NCI-H69 (cell line): ENCODE measurements at regions not wholly inside any gene's neighbourhood (a gene's known extent, or its start where the extent isn't known, plus 50 kb on each side); places are given as distances from the start of the nearest gene placed in this dataset.
A peak's percentile ranks its signal among the peaks of the same experiment; 100 is the strongest.
"Not testable (repeated sequence)": the region's sequence is repeated elsewhere in the genome, so short reads cannot be mapped to it uniquely, and the experiment has no call there.

Experiments used
- DNase-seq: peaks from one replicate; lab custom pipeline; 2025; lab: John Stamatoyannopoulos, UW

DNA sequence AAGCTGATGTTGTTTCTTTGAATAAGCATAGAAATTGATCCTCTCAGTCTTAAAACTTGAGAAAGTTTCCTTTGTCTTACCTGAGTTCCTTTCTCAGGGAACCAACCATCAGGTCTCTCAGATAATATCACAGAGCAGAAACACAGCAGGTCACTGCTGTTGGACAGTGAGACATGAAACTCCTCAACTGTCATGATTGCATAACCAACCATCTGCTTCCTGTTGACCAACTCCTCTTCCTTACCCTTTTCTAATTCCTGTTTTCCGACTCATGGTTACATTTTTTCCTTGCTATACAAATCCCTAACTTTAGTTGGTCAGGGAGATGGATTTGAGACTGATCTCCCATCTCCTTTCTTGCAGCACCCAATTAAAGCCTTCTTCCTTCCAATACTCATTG lies 845.3 kb downstream of the FAM181B start:
- DNase-seq = peak; percentile 27

DNA sequence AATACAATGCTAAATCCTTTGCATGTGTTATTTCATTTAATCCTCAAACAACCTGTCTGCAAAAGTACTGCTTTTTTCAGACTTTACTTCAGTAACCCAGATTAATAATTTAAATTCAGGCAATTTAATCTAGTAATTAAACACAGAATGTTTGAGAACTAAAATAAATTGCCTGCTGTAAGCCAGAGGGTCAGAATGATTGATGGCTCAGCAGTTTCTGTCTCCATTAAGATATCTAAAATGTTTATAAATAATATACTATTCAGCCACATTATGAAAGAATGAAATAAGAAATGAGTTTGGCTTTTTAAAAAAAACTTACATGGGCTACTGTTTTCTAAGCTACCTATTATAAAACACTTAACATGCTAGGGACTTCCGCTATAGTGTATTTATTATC lies 846.0 kb downstream of the FAM181B start:
- DNase-seq = no peak

DNA sequence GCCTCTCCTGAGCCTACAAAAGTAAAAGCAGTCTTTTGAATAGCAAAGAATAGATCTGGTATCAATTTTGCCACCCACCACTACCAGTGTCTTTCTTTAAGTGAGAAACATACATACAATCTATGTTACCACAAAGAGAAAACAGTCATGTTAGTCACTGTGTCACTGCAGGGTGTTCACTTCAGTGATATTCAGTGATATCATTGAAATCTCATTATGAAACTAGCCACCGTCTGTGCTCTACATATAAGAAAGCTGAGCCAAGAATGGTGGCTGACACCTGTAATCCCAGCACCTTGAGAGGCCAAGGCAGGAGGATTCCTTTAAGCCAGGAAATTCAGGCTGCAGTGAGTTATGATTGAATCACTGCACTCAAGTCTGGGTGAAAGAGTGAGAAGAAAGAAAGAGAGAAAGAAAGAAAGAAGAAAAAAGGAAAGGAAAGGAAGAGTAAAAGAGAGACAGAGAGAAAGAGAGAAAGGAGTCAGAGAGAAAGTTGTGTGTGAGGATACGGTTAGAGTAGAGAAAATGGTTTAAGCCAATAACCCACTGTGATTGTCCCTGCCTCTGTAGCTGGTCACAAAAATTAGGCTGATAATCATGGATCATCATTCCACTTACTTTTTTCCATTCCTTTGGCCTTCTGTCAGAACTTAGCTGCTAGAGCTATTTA lies 847.1 kb downstream of the FAM181B start:
- DNase-seq = no peak

DNA sequence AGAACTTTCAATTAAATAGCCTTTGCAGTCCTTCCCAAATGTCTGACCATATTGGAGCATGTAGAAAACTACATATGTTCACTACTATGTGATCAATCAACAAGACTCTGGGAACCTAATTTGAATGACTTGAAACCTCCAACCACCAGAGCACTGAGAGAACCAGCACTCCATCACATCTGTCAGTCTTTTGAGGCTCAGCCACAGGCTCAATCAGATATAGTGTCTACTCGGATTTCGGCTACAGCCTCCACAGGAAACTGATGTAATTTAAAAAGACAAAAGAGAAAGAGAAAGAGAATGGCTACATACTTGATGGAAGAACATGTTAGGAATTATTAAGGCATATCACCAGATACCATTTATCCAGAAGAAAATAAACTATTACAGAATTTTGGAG lies 859.0 kb downstream of the FAM181B start:
- DNase-seq = peak; percentile 87

DNA sequence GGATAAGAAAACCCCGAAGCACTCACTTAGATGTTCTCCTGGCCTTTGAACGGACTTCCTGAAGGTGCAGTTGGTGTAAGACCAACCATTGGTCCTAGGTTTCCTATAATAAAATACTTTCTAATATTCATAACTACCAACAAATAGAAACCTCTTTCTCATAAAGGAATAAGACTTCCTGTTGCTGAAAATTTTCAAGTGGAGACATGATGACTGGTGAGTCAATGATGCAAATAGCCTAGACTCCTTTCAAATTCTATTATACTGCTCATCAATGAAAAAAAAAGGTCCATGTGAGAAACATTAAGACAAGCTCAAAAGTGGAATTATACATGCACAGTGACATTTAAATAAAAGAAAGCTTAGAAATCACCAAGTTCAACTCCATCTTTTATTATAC lies 862.8 kb downstream of the FAM181B start:
- DNase-seq = no peak

DNA sequence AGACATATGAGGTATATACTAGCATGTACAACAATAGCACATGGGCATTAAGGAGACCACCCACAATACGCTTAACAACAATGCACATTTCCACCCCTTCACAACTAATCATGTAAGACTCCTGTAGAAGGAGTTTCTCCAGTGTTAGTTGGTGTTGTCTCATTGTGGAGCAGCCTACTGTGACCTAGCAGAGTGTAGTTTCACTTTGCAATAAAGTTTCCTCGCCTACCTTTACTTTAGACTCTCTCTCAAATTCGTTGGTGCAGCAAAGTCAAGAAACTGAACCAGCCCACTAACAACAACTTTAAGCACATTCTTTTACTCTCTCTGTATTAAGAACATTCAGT lies 863.6 kb downstream of the FAM181B start:
- no peak for DNase-seq

DNA sequence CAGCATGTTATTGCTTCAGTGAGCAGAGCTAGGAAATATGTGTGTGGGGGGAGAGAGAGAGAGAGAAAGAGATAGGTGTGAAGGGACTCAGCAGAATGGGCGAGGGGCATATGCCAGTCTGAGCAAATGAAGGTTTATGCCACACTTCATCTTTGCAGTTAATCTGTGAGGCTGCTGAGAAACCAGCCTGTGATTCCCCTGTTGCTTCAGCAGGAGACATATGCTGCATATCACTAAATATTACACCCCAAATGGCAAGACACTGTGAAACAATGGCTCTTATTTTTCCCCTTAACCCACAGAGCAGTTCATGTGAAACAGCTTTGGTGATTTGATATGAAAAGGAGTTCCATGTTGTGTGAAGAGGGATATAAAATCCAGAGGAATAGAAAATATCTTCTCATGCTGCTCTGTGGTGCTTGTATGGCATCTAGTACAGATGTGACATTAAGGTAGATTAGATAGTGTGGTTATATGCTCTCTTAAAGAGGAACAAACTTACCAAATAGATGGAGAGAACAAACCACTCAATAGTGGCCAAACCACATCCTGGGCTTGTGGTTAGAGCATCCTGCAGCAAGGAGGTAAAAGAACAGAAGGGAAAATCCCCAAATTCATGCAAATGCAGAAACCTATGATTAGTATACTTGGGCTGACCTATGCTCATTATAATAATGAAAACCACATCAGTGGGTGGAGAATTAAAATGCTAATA lies 864.2 kb downstream of the FAM181B start:
- DNase-seq = peak; percentile 30

DNA sequence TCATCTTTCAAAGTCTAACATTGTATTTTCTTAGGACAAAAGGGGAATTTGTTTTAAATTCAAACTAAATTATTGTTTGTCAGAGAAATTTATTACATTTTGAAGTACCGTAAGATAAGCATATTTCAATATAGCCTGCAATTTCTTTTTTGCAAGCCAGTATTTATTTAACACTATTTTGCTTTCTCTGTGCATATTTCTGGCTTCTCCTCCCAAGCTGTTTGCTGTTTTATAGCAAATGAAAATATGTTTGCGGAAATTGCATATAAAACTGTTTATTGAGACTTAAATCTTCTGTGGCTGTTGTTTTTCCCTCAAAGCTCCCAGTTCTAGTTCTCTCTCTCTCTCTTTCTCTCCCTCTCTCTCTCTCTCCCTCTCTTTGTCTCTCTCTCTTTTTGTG lies 866.8 kb downstream of the FAM181B start:
- no peak for DNase-seq

DNA sequence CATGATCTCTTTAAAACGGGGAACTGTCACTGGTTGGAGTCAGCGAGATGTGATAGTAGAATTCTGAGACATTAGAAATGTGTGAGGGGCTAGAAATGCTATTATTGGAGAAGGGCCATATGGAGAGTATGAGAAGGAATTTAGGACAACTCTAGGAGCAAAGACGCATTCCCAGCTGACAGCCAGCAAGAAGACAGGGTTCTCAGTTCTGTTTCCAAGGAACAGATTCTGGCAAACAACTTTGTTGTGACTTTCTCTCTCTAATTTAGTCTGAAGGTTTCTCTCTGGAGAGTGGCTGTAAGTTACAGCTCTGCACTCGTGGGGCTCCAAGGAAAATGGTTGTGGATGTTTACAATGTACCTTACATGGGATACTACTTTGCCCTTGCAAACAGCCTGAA lies 876.3 kb downstream of the FAM181B start:
- DNase-seq = peak; percentile 61

DNA sequence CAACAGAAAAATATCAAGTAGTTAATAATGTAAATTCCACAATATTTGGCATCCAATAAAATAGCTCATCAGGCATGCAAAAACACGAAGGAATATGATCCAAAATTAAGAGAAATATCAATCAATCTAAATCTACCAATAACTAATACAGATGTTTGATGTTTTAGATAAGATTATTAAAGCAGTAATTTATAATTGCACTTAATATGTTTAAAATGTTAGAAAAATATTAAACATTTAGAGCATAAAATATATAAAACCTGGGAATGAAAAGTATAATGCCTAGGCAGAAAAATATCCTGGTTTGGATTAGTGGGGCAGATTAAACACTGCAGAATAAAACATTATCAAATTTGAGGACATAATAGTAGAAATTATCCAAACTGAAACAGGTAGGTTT lies 879.9 kb downstream of the FAM181B start:
- DNase-seq = no peak

DNA sequence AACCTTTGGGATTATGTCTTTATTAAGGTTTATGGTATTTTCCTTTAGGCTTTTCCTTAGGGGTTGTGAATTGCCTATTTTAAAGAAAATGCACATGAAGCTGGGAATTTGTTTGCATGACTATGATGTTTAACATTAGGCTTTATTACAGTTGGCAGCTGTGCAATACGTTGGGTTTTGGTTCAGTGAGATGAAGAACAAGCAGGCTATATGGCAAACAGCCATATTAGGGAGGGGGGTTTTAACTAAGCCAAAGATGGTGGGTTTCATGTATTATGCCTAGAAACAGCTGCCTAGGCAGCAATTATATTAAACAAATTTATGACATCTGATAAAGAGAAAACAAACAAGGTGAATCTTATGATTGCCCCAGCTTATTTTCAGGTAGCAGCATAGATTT lies 880.8 kb downstream of the FAM181B start:
- peak; percentile 87 for DNase-seq

DNA sequence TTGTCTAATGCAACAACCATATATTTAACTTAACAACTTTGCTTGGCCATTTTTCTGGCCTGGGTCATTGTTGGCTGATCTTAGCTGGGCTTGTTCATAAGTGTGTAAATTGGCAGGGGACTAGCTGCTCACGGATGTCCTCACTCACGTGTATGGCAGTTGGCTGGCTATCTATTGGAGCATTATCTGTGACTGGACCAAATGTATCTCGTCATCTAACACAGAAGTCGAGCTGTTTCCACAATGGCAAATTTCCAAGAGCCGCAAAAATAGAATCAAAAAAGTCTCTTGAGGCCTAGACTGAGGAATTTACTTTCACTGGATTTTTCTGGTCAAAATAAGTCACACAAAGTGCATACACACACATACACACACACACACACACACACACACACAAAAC lies 893.3 kb downstream of the FAM181B start:
- no peak for DNase-seq

DNA sequence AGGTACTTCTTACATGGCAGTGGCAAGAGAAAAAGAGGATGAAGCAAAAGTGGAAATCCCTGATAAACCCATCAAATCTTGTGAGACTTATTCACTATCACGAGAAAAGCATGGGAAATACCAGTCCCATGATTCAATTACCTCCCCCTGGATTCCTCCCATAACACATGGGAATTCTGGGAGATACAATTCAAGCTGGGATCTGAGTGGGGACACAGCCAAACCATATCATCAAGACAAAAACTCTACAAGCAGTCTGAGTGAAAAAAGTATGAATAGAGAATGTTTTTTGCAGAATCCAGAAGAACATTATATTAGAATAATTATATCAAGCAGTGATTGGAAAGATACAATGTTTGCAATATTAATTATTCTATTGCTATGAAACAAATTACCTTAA lies 893.7 kb downstream of the FAM181B start:
- DNase-seq = no peak

DNA sequence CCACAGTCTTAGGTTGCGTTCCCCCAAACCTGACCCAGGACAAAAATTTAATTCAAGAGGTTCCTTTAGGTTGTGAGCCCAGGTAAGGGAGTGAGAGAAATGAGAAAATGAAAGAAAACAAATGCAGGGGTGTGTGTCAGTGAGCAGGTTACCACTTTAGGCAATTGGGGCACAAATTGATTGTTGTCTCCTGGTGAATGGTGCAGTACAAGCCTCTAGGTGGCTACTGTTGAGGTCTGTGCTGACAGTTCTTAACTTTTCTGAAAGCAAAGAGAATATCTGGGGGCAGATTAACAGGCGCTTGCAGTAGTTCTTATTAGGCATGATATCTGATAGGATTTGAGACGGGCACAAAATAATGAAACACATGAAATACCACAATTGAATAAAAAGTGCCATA lies 894.6 kb downstream of the FAM181B start:
- no peak for DNase-seq

DNA sequence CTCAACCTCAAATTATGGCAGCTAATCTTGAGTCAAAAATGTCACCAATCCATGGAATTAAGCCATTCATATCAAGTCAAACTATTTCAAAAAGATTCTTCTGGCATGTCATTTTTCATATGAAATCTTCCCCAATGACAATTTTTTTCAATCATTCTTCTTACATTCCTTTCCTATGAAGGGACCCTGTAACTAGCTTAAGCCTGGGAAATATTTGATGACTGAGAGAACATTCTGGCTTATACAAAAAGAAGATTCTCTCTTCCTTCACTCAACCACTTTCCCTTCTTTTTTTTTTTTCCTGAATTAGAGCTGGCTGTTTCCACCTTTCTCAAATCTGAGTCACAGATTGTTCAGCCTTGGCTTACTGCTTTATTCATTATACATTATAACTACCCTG lies 903.7 kb downstream of the FAM181B start:
- DNase-seq = no peak

DNA sequence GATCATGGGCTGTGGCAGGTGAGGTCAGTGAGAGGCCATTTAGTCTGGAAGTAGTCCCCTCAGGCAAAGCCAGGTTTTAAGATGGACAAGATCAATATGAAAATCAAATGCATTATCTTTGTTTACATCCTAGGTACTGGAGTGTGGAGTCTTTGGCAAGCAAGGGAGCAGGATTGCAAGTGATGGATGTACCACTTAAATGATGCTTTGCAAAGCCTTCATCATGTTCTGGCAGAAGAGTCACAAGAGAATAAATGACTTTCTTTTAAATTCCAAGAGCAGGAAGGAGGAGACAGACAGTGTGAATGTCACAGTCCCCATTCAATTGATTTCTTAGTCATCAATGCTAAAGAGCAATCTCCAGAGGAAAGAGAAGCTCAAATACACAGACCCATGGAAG lies 908.3 kb downstream of the FAM181B start:
- peak; percentile 29 for DNase-seq

DNA sequence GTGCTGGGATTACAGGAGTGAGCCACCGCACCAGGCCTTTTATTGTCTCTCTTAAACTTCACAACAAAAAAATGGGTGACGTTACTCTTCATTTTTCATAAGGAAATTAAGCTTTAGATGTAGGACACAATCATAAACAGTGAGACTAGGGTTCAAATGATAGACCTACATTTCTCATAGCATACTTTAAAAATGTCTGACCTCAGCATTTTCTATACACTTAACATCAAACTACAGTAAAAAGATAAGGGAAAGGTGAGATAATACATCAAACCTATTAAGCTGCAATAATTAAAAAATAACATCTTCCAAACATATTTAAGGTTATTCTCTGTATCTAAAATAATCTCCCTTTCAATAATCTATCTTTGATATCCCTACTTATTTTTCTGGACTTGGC lies 914.2 kb downstream of the FAM181B start:
- DNase-seq = no peak

DNA sequence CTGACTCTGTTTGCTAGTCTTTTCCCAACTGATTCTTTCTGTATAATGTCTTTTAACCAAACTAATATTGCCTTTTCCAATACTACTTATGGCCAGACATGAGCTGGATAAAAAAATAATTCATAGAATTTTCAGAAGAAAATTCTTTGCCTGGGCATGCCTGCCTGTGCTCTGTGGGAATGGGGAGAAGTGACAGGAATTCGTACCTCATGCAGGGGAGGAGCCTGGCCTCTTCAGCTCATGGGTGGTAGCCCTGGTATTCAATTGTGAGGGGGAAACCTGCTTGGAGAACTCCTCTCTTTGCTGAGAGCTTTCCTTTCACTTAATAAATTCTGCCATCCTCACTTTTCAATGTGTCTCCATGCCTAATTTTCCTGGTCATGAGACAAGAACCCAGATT lies 928.8 kb downstream of the FAM181B start:
- DNase-seq = no peak

DNA sequence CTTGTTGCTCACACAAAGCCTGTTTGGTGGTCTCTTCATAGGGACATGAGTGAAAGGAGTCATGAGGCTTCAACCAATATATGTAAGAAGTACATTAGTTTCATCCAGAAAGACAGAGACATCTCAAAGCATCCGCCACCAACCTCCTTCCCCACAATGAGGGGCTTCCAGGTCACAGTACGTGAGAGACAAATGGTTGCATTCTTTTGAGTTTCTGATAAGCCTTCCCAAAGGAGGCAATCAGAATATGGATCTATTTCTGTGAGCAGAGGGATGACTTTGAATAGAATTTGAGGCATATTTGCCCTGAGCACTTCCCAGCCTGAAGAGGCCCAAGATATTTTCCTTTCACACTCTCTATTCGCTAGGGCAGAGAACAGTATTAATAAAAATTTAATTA lies 931.1 kb downstream of the FAM181B start:
- DNase-seq = no peak

DNA sequence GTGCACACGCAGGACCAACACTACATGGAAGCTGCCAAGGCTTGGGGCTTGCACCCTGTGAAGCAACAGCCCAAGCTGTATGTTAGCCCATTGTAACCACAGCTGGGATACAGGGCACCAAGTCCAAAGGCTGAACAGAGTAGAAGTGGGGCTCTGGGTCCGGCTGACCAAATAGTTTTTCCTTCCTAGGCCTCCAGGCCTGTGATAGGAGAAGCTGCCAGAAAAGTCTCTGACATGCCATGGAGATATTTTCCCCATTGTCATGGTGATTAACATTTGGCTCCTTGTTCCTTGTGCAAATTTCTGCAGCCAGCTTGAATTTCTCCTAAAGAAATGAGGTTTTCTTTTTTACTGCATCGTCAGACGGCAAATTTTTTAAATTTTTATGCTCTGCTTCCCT lies 941.2 kb downstream of the FAM181B start:
- no peak for DNase-seq

DNA sequence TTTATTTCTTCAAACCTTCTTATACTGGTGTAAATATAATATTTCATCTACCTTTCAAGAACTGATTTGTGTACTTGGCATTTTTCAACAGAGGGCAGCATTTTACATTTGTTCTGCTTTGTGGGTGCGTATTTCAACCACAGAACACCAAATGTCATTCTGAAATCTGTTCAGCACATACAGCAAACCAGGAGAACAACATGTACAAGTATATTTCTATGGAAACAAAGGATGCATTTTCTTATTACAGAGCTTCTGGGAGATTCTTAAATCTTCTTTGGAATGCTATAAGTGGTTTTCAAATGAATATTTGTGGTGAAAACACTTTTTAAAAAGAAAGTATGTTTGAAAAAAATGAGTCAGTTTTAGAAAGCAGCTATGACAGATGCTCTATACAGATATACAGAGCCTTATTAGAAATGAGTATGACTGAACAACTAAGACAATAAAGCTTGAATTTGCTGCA lies 946.0 kb downstream of the FAM181B start:
- peak; percentile 78 for DNase-seq

DNA sequence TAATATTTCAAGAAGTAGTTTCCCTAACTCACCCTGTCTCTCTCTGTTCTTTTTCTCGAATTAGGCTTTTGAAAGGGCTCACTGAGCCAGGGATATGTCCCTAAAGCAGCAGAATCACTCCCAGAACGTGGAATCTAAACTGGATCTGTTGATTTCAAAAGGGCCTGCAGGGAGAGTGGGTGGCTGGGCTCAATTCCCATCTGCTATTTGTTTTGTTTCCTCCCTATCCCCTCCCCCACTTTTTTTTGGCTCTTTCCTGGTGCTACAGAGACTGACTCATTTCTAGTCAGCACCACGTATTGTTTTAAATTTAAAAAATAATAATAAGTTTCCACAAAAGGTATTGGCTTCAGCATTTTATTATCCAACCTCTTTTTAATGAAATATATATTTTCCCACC lies 961.5 kb downstream of the FAM181B start:
- peak; percentile 83 for DNase-seq

DNA sequence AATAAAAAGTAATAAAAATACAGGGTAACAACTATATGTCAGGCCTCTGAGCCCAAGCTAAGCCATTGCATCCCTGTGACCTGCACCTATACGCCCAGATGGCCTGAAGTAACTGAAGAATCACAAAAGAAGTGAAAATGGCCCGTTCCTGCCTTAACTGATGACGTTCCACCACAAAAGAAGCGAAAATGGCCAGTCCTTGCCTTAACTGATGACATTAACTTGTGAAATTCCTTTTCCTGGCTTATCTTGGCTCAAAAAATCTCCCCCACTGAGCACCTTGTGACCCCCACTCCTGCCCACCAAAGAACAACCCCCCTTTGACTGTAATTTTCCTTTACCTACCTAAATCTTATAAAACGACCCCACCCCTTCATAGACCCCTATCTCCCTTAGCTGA lies 963.8 kb downstream of the FAM181B start:
- DNase-seq = not testable (repeated sequence)
